ENCODE measurements at regions not wholly inside any gene's neighbourhood (a gene's known extent, or its start where the extent isn't known, plus 50 kb on each side); places are given as distances from the start of the nearest gene placed in this dataset.
"Not testable (repeated sequence)": the region's sequence is repeated elsewhere in the genome, so short reads cannot be mapped to it uniquely, and the experiment has no call there.

DNA sequence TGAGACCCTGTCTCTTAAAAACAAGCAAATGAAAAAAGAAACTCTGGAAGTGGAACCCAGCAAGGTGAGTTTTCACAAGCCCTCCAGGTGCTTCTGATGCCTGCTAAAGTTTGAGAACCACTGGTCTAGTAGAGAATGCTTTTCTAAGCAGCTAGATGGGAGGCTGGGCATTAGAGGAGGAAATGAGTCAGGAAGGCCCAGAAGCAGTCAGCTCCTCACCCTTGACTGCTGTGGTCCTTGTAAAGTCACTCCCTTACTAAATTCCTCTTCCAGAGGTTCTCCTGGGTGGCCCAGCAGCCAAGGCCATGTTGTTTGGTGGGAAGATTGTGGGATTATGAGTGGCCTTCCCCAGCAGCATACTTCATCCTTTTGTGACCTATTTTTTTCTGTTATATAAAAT is 52.0 kb upstream of the FYN start:
- ATAC-seq (ENCODE audit: low FRiP score) (no peak), DNase-seq (ENCODE audit: low spot score) (no peak)
- TF ChIP-seq, protein P1, sequence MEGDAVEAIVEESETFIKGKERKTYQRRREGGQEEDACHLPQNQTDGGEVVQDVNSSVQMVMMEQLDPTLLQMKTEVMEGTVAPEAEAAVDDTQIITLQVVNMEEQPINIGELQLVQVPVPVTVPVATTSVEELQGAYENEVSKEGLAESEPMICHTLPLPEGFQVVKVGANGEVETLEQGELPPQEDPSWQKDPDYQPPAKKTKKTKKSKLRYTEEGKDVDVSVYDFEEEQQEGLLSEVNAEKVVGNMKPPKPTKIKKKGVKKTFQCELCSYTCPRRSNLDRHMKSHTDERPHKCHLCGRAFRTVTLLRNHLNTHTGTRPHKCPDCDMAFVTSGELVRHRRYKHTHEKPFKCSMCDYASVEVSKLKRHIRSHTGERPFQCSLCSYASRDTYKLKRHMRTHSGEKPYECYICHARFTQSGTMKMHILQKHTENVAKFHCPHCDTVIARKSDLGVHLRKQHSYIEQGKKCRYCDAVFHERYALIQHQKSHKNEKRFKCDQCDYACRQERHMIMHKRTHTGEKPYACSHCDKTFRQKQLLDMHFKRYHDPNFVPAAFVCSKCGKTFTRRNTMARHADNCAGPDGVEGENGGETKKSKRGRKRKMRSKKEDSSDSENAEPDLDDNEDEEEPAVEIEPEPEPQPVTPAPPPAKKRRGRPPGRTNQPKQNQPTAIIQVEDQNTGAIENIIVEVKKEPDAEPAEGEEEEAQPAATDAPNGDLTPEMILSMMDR (IDR thresholded peaks at IDR 0.05): no peak

DNA sequence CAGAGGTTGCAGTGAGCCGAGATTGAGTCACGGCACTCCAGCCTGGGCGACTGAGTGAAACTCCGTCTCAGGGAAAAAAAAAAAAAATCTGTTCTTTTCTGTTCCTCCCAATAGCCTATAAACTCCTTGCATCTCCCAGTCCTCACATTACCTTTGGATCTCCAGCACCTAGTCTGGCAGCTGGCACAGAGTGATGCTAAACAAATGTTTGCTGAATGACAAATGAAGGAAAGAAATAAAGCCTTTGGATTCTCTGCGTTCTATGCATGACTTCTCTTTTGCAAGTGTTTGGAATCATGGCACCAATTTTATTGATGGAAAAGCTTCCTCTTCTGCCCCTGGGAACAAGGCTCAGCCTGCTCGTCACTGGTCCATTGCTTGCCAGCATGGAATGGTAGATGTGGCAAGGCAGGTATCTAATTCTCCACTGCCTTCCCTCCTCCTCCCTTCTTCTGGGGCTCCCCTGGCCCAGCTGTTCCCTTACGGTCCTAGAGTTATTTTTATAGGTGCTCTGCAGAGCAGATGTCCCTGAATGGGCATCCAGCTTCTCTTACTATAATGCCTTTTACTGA is 53.6 kb upstream of the FYN start:
- DNase-seq (ENCODE audit: low spot score): no peak
- no peak for ATAC-seq (ENCODE audit: low FRiP score)
- TF ChIP-seq, protein P1 (IDR thresholded peaks at IDR 0.05): no peak

DNA sequence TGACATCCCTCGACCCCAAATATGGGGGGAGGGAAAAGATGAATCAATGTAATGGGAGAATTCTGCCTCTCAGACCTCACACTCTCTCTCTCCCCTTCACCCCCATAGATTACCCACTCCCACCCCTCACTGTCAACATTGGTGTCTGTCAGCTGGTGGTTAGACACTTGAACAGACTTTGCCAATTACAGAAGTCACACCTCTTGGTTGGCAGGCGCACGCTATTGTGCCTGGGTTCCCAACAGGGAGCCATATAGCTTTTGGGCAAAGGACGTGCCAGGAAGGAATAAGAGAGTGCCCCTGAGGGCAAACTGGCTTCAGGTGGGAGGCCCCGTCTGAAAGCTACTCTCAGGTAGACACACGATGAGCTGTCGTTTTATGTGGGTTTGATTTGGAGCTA is 54.1 kb upstream of the FYN start:
- TF ChIP-seq, protein P1 (IDR thresholded peaks at IDR 0.05): no peak
- DNase-seq (ENCODE audit: low spot score) (no peak), ATAC-seq (ENCODE audit: low FRiP score) (no peak)

DNA sequence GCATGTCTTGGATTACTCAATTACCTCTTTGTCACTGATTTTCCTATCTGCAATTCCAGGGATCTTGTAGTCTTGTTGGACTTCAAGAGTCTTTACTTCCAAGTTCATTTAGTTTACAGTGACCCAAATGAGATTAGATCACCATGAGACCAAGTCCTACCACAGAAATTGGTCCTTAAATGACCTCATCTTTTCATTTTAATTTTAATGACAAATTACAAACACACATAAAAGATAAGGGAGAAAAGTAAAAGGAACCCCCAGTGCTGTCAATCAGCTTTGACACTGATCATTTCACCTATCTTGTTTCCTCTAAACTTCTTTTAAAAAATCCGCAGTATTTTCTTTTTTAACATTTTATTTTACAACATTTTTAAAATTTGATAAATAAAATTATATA is 54.9 kb upstream of the FYN start:
- TF ChIP-seq, protein P1 (IDR thresholded peaks at IDR 0.05): no peak
- ATAC-seq (ENCODE audit: low FRiP score): no peak
- DNase-seq (ENCODE audit: low spot score): no peak

DNA sequence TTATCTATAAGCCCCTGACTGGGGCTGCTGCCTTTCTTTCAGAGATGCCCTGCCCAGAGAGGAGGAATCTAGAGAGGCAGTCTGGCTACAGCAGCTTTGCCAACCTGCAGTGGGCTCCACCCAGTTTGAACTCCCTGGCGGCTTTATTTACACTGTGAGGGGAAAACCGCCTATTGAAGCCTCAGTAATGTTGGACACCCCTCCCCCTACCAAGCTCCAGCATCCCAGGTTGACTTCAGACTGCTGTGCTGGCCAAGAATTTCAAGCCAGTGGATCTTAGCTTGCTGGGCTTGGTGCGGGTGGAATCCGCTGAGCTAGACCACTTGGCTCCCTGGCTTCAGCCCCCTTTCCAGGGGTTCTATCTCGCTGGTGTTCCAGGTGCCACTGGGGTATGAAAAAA is 61.4 kb upstream of the FYN start:
- not testable (repeated sequence) for DNase-seq (ENCODE audit: low spot score); ATAC-seq (ENCODE audit: low FRiP score)

DNA sequence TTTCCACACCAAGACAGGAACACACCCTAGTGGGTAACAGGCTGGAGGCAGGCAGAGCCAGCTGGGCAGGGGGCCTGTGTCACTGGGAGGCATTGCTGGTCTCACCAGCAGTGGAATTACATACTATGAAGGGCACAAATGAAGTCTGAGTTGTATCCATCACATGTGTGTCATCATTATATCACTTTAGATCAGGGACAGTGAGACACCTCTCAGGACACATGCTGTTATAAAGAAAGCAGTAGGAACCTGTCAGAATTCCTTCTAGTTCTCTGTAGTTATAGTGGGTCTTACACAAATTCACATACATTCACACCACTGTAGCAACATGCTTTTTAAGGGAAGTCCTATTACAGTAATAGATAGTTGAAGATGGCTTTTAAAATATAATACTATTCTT is 63.5 kb upstream of the FYN start:
- DNase-seq (ENCODE audit: low spot score): no peak
- TF ChIP-seq, protein P1 (IDR thresholded peaks at IDR 0.05): no peak
- no peak for ATAC-seq (ENCODE audit: low FRiP score)

DNA sequence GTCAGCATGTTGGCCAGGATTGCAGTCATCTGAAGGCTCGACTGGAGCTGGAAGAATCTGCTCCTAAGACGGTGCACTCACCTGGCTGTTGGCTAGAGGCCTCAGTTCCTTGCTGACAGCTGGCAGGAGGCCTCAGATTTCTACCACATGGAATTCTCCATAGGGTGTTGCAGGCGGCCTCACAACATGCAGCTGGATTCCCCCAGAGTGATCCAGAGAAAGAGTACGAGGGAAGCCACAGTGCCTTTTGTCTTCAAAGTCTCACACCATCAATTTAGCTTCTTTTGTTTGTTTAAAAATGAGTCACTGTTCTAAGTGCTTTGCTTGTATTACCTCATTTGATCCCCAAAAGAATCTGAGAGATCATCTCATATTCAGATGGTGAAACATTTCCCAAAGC is 65.5 kb upstream of the FYN start:
- DNase-seq (ENCODE audit: low spot score): no peak
- TF ChIP-seq, protein P1 (IDR thresholded peaks at IDR 0.05): no peak
- no peak for ATAC-seq (ENCODE audit: low FRiP score)

DNA sequence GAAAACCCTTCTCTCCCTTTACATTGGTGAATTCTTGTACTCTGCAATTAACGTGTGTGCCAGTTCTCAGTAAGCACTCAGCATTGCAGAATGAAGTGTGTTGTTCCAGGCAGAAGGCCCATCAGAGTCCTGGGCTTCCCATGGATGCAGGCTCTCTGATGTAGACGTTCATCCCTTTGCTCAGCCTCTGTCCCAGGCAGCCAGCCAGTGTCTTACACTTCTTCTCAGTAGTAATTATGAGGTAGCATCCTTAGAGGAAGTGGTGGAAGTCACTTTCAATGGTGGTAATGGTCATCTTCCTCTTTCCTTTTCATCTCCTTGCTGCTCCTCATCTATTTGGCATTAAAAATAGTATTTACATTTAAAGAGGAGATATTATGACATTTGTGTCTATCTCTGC is 66.7 kb upstream of the FYN start:
- TF ChIP-seq, protein P1 (IDR thresholded peaks at IDR 0.05): no peak
- DNase-seq (ENCODE audit: low spot score) (no peak), ATAC-seq (ENCODE audit: low FRiP score) (no peak)

All from omental fat pad (tissue), 3 donors.